ENCODE measurements at regions not wholly inside any gene's neighbourhood (a gene's known extent, or its start where the extent isn't known, plus 50 kb on each side); places are given as distances from the start of the nearest gene placed in this dataset.
"Not testable (repeated sequence)": the region's sequence is repeated elsewhere in the genome, so short reads cannot be mapped to it uniquely, and the experiment has no call there.

GRCh38 chr6:27773542-27774263, 138.5 kb downstream of the OR2B2 start:
- DNase-seq (ENCODE audit: low spot score): not testable (repeated sequence)

- peak; percentile 94 for DNase-seq (ENCODE audit: low spot score)
Observed at GRCh38 chr6:27772261-27773001, 139.8 kb downstream of the OR2B2 start.

- DNase-seq (ENCODE audit: low spot score): no peak
Observed at GRCh38 chr6:27771235-27771634, 141.0 kb downstream of the OR2B2 start.

GRCh38 chr6:27770724-27771123, 141.5 kb downstream of the OR2B2 start:
- DNase-seq (ENCODE audit: low spot score): no peak

- DNase-seq (ENCODE audit: low spot score): no peak
Observed at GRCh38 chr6:27768556-27768955, 143.6 kb downstream of the OR2B2 start.

- DNase-seq (ENCODE audit: low spot score): no peak
Observed at GRCh38 chr6:27767851-27768250, 144.3 kb downstream of the OR2B2 start.

GRCh38 chr6:27766405-27766804, 145.8 kb downstream of the OR2B2 start:
- no peak for DNase-seq (ENCODE audit: low spot score)

- DNase-seq (ENCODE audit: low spot score): no peak
Observed at GRCh38 chr6:27765028-27765590, 147.1 kb downstream of the OR2B2 start.

GRCh38 chr6:27761391-27761790, 150.8 kb downstream of the OR2B2 start:
- DNase-seq (ENCODE audit: low spot score): no peak

- DNase-seq (ENCODE audit: low spot score): no peak
Observed at GRCh38 chr6:27760464-27760863, 151.7 kb downstream of the OR2B2 start.

- DNase-seq (ENCODE audit: low spot score): no peak
Observed at GRCh38 chr6:27759930-27760329, 152.3 kb downstream of the OR2B2 start.

GRCh38 chr6:27758491-27758890, 153.7 kb downstream of the OR2B2 start:
- DNase-seq (ENCODE audit: low spot score): no peak

- DNase-seq (ENCODE audit: low spot score): no peak
Observed at GRCh38 chr6:27757307-27757706, 154.9 kb downstream of the OR2B2 start.

- DNase-seq (ENCODE audit: low spot score): no peak
Observed at GRCh38 chr6:27755768-27756167, 156.4 kb downstream of the OR2B2 start.

GRCh38 chr6:27754408-27754782, 157.8 kb downstream of the OR2B2 start:
- DNase-seq (ENCODE audit: low spot score): no peak

- DNase-seq (ENCODE audit: low spot score): no peak
Observed at GRCh38 chr6:27753668-27754407, 158.4 kb downstream of the OR2B2 start.

- no peak for DNase-seq (ENCODE audit: low spot score)
Observed at GRCh38 chr6:27752038-27752885, 159.9 kb downstream of the OR2B2 start.

- DNase-seq (ENCODE audit: low spot score): no peak
Observed at GRCh38 chr6:27748661-27749060, 163.5 kb downstream of the OR2B2 start.

- DNase-seq (ENCODE audit: low spot score): no peak
Observed at GRCh38 chr6:27747637-27748036, 164.6 kb downstream of the OR2B2 start.

- DNase-seq (ENCODE audit: low spot score): not testable (repeated sequence)
Observed at GRCh38 chr6:27746860-27747259, 165.3 kb downstream of the OR2B2 start.

- DNase-seq (ENCODE audit: low spot score): no peak
Observed at GRCh38 chr6:27743787-27744186, 168.4 kb downstream of the OR2B2 start.
